ENCODE measurements at regions not wholly inside any gene's neighbourhood (a gene's known extent, or its start where the extent isn't known, plus 50 kb on each side); places are given as distances from the start of the nearest gene placed in this dataset.

GRCh38 chr14:99069946-99070345, 202.1 kb downstream of the BCL11B start:
- no peak for DNase-seq

DNA sequence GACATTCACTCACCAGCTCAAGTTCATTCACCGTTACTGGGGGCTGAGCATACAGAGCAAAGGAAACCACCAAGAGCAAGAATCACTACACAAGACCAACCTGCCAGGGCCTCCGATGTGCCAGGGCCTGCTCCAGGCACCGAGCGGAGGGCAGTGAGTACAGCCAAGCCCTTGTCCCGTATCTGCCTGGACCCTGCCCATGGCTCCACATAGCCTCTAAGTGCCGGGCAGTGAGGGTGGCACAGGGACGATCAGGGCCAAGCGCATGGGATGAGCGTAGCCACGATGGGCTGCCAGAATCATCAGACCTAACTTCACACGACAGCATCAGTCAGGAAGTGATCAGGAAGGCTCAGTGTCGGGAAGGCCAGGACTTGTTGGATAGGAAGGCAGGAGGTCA, 199.6 kb downstream of the BCL11B start:
- DNase-seq: no peak

DNA sequence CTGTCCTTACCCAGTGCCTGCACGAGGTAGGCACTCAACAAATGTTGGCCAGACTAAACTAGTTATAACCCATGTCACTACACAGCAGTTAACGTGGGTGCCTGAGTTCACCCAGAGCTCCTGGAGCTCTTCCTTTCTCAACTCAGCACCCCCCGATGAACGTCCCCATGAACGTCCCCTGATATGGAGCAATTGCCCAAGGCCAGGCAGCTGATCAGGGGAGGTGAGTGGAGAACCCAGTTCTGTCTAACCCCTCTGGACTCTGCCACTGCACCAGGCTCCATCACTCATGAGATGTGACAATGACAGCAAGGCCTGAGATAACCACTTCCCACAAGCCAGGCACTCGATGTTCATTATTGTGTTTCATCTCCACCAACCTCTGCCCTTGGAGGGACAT, 199.0 kb downstream of the BCL11B start:
- no peak for DNase-seq

DNA sequence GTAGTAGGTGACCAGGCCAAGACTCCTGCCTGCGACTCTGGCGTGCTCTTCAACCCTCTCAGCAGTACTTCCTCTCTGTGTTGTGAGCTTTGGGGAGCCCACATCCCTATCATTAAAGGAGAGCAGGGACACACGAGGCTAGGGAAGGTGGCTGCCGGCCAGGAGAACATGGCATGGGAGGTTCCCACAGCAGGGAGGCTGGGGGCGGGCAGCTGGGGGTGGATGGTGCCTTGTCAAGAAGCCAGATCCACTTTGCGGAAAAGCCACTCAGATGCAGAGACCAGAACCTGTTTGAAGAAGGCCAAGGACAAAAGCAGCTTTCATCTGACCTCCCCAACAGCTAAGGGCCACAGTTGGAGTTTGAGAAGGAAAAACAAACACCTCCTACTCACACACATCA, 198.6 kb downstream of the BCL11B start:
- peak in 1 of 2 experiments; percentile 9 for DNase-seq

- DNase-seq: peak; percentile 93 to 96
Observed at GRCh38 chr14:99075061-99075460, 196.9 kb downstream of the BCL11B start.

DNA sequence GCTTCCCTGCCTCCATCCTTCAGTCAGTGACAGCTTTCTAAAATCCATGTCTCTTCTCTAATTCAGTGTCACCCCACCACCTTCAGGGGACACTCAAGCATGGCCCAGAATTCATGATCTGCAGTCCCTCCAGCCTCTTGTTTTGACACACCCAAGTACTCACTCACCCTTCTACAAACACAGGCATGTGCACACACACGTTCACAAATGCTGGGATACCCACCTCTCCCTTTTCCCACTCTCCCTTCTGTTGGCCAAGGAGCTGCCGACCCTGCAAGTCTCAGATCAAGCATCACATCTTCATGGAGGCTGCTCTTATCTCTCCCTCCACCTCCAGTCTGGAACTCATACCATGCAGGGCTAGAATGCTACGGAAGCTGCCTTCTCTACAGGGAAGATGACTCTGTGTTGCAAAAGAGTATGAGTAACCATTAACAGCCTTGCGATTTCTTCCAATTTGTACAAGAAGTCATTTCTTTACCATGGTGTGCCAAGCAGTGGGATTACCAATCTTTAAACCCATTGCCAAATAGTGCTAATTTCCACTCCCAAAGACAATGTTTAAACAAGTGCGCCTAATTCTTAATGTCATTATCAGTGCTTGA, 196.1 kb downstream of the BCL11B start:
- DNase-seq: peak; percentile 61 to 66

DNA sequence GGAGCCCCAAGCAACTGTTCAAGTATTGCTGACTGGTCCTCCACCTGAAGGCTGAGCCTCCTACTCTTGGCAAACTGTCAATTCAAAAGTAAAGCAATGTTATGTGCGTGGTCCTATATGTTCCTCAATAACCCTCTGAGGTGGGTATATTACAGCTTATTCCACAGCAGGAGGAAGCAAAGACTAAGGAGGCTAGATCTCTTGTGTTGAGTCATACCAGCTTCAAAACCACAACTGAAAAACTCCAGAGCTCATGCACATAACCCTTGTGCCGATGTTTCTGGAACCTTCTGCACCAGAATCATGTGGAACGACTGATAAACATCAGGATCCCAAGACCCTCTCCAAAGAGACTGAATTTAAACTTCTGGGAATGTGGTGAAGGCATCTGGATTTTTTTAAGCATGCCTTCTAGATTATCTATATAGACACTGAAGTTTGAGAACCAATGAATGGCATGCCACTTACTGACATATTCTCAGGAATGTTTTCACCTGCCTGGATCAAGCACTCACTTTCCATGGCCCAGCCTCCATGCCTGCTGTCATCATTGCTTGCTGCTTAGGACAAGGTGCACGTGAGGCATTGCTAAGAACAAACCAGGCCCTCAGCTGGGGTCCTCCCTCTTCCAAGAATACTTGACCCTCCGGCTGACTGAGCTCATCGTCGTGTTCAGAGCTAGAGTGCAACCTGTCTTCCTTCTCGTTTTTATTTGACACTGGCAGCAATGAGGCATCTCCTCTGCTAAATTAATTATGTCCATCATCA, 194.7 kb downstream of the BCL11B start:
- DNase-seq: peak; percentile 83 to 88

DNA sequence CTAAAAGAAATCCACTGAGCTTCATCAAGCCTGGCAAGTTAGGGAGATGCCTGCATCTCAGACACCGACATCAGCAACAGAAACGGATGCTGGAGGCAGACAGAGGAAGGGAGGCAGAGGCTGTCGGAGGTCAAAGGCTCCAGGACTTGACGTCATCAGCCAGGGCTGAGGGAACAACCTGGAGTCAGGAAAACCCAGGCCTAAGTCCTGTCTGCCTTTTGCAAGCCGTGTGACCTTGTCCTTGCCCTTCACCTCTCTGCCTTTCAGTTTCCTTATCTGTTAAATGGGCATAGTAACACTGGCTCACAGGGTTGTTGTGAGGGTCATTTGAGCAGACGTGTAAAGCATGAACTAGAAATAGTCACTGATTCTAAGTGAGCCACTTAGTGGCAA, 194.2 kb downstream of the BCL11B start:
- DNase-seq: no peak

GRCh38 chr14:99078426-99078825, 193.6 kb downstream of the BCL11B start:
- DNase-seq: no peak

- DNase-seq: no peak
Observed at GRCh38 chr14:99079061-99079727, 192.8 kb downstream of the BCL11B start.

- no peak for DNase-seq
Observed at GRCh38 chr14:99080306-99080705, 191.7 kb downstream of the BCL11B start.

DNA sequence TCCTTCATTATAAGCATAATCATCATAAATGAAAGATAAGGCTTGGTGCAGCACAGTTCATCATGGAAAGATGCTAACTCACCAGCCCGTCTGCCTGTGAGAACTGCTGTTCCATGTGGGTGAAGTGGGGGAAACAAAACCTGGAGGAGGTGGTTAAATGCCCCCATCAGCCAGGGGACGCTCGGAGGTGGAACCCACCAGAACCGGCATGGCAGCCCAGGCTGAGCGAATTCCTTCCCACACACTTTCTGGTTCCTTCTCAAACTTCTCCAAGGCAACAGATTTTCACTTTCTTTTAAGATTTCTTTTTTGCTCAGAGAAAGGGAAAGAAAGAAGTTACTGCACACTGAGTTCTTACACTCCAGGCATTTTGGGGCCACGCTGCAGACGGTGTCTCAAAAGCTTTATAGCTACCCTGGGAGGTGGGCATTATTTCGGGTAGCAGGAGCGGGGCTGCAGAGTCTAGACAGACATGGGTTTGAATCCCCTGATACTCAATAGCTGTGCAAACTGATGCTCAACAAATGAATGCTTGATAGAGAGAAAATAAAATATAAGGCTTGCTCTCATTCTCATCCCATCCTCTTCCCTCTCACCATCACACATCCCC, 190.7 kb downstream of the BCL11B start:
- no peak for DNase-seq

DNA sequence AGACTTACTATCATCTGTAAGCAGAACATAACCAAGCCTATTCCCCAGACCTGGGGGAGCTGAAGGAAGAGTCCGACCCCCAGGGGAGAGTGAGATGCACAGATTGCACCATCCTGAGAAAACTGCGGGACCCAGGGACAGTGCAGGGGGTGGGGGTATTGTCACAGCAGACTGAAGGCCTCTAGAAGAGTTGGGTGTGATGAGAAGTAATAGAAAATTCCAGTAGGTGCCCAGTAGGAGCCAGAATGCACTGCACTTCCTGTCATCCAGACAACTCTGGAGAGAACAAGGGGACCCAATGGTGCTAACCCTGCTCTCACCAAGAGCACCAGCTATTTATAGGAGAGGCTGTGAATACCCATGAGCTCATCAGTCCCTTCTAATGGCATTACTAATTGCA, 190.1 kb downstream of the BCL11B start:
- no peak for DNase-seq

- no peak for DNase-seq
Observed at GRCh38 chr14:99093532-99094517, 178.2 kb downstream of the BCL11B start.

DNA sequence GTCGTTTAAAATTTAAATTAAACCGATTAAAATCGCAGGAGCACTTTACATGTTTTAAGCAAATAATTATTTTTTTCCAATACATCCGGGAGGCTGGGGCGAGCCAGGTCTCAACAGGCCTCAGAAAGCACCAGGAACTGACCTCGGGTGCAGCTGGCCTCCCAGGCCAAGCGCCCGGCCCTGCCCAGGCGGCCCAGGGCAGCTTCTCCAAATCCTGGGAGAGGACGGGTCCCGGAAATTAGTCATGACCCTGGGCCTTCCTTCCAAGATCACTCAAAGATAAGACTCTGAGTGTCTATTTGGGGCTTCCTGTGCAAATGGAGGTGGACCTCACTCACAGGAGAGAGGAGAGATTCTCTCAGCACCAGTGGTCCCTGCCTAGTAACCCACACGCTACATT, 177.1 kb downstream of the BCL11B start:
- no peak for DNase-seq

- DNase-seq: no peak
Observed at GRCh38 chr14:99095369-99095768, 176.6 kb downstream of the BCL11B start.

GRCh38 chr14:99098199-99098598, 173.8 kb downstream of the BCL11B start:
- DNase-seq: no peak

DNA sequence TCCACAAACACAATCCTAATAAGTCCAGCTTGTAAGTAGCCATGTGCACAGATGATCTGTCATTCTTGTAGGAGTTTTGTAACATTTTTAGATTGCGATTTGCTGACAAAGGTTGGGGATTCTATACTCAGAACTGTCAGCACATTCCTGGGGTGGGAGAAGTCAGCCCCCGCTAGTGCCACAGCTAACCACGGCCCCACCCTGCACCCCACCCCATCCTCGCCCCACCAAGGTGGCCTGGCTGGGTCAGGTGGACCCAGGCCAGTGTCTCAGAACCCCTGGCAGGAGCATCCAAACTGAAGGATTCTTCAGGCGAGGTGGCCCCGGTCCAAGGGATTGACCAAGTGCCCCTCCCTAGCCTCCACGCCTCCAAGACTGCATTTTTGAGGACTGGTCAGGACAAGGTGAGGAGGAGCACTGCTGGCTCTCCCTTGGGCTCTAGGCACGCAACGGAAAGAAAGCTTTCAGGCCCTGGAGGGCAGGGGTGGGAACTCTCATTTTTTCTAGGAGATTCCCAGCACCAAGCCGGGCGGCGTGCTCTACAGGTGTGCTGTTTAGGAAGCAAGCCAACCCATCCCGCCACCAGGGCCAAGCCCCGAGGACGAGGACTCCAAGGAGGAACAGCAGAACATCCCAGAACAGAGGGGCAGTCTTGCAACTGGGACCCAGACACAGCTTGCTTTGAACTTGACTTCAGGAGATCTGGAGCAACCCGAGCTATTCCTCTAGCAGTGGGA, 172.8 kb downstream of the BCL11B start:
- no peak for DNase-seq

- DNase-seq: no peak
Observed at GRCh38 chr14:99100497-99101270, 171.3 kb downstream of the BCL11B start.

DNA sequence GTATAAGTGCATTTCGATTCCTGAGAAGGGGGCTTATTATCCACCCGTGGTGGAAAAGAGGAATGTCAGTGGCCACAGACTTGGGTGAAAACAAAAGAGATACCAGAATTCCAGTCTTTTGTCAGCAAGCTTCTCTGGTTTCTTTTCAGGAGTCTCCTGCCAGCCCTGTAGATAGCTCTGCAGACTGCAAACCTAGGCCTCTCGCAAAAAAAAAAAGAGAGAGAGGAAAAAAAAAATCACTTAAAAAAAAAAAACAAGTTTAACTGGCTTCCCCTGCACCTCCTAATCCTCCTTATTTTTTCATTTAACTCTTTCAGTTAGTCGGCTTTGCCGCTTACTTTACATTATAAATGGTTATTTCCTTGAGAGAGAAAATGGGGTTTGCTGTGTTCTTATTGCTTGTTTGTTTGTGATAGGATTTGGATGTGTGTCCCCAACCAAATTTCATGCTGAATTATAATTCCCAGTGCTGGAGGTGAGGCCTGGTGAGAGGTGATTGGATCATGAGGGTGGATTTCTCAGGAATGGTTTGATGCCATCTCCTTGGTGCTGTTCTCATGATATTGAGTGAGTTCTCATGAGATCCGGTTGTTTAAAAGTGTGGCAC, 170.0 kb downstream of the BCL11B start:
- DNase-seq: no peak

Measured in Kasumi-1 (cell line).